HG03460 (cell line): ENCODE measurements at regions not wholly inside any gene's neighbourhood (a gene's known extent, or its start where the extent isn't known, plus 50 kb on each side); places are given as distances from the start of the nearest gene placed in this dataset.
"Not testable (repeated sequence)": the region's sequence is repeated elsewhere in the genome, so short reads cannot be mapped to it uniquely, and the experiment has no call there.

Source experiments
- ATAC-seq: cut with Tn5 transposase; IDR thresholded peaks from one replicate; pipeline ENCODE4 v1.9.1; 2021; ENCODE audit not compliant: unreplicated experiment

DNA sequence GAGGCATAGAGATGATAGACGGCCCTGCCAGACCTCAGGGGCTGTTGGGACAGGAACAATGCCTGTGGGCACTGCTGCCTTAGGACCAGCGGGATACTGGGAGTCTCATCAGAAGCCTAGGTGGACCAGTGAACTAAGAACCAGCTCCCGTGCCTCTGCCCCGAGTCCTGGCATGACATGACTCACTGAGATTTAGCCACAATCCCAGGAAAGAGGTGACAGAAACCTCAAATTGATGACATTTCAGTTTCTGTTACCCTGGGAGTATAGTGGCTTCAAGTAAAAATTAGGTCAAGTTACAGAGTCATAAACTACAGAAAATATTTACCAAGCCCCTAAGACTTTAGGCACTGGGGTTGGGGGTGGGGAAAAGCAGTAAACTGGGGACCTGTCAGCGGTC, 74.6 kb upstream of the GADD45A start:
- ATAC-seq = no peak

DNA sequence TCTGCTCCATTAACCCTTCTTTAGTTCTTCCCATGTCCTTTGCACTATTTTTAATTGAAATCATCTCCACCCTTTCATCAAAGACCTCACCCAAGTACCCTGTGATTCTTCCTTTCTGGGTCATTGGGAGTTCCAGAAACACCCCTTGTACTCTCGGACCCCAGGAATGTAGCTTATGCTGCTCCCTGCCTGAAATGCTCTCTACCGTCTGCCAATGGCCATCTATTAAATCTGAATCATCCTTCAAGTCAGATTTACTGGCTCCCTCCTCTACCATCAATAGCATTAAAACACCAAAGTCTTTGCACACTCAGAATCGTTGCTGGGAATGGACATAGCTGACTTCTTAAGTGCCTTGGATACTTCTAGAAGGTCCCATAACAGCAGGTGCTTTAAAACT, 73.2 kb upstream of the GADD45A start:
- no peak for ATAC-seq

DNA sequence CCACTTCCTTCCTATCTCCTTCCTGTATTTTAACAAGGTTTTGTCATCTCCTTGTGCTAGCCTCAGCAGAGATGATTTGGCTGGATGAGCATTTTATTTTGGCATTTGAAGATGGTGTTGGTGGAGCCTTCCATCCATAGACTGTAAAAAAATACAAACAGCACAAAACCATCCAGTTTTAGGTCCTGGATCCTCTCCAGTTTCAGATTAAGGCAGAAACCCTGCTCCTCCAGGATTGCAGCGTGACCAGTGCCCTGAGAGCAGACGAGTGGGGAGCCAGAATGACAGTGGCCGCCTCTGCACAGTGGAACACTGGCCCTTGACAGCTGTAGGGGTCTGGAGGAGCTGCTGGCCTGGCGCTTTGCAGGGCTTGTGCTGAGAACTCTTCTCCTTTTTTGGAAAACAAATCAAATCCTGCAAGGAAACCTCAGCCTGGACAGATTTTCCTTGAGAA, 72.2 kb upstream of the GADD45A start:
- ATAC-seq = no peak

DNA sequence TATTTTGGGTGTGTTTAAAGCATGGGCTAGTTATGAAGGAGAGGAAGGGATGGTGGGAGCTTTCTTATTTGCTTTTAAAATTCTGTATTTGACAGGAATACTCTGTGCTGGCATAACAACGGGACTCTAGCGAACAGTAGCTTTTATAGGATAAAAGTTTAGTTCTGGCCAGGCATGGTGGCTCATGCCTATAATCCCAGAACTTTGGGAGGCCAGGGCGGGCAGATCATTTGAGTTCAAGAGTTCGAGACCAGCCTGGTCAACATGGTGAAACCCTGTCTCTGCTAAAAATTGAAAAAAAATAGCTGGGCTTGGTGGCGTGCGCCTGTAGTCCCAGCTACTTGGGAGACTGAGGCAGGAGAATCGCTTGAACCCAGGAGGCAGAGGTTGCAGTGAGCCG, 71.5 kb upstream of the GADD45A start:
- ATAC-seq = not testable (repeated sequence)

DNA sequence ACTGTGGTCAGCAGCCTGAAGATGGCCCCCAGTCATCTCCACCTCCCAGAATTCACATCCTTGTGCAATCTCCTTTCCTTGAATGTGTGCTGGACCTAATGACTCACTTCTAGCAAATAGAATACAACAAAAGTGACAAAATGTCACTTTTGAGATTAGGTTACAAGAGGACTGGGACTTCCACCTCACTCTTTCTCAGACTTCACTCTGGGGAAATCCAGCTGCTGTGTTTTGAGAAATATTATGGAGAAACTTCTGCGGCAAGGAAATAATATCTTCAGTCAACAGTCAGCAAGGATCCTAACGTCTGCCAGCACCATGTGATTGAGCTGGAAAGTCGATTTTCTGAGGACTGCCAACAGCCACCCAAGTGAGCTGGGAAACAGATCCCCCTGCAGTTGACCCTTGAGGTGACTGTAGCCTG, 70.5 kb upstream of the GADD45A start:
- ATAC-seq = no peak

DNA sequence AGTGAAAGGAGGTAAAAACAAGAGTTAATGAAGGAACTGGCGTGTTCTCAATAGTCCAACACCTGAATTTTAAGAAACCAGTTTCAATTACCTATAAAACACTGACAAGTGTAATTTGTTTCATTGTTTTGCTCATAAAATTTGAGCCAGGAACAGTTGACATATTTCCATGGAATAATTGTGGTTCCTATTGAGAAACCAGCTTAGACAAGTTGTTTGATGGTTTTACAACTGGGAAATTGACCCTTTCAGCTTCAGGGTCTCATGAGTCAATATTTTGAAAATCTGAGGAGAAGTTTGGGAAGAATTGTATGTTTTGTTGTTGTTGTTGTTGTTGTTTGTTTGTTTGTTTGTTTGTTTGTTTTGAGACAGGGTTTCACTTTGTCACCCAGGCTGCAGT, 69.1 kb upstream of the GADD45A start:
- ATAC-seq = no peak

DNA sequence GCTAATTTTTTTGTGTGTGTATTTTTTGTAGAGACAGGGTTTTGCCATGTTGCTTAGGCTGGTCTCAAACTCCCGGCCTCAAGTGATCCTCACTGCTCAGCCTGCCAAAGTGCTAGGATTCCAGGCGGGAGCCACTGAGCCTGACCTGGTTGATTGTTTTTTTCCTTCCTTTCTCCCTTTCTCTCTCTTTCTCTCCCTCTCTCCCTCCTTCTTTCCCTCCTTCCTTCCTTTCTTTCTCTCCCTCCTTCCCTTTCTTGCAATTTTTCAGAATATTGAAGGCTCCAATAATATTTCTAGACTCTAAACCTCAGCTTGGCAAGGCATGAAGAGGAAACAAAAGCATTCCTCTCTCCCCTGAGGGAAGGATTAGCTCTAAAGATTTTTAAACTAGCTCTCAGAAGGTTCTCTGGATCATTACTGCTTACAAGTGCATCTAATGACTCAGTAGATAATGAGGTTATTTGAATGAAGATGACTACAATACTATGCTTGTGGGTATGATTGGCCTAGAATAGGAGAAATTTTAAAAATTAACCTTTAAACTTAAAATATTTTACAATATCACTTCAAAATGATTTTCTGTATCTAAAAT, 68.5 kb upstream of the GADD45A start:
- ATAC-seq = no peak

DNA sequence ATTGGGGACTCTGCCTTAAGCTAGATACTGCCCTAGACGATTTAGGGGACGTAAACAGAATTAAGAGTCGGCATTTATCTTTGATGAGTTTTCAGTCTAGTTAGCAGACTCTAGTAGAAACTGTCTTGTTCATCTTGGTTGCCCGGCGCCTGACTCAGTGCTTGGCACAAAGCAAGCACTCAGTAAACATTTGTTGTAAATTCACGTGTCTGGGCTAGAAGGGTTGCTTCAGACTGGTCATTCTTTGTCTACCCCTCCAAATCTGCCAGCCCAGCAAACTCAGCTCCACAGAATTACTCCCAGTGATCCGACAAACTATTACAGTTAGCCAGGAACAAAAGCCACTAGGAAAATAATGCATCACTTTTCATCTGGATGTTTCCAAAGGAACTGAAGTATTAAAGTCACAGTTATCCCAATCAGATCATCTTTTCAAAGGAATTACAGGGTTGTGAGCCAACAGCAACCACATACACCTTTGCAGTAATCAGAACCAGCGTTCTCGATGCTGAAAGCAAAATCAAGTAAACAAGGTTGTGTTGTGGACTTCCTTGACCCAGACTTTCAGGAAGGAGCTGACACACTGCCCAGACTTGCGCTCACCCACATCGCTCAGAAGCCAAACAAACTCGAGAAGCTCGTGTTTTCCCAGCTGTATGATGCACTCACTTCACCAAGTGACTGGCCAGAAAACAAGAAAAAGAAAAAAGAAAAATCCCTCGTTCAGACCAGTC, 66.5 kb upstream of the GADD45A start:
- no peak for ATAC-seq

DNA sequence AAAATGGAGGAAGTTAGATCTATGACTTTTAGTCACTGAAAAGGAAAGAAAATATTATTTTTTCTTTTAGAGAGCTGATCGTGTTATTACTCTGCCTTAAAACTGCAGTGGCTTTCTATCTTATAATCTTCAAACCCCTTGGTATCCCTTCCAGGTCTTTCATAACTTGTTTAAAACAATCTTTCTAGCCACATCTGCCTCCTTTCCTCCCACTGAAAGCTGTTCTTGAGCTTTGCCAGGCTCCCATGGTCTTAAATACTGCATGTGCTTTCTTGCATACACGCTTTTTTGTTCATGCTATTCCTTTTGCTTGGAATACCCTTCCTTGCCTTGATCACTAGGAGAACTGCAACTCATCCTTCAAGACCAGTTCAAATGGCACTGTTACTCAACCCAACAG, 65.9 kb upstream of the GADD45A start:
- ATAC-seq = no peak

DNA sequence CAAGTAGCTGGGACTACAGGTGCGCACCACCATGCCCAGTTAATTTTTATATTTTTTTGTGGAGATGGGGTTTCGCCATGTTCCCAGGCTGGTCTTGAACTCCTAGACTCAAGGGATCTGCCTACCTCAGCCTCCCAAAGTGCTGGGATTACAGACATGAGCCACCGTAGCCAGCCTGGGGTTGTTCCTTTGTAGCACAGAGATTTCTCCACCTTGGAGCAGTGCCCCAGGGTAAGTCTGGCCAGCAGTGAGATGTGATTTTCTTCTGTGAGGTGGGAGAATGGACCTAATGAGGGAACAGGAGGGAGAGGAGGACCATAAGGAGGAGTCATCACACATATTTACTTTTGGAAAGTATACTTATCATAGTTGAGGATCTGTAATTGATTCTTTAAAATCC, 61.1 kb upstream of the GADD45A start:
- ATAC-seq = no peak

DNA sequence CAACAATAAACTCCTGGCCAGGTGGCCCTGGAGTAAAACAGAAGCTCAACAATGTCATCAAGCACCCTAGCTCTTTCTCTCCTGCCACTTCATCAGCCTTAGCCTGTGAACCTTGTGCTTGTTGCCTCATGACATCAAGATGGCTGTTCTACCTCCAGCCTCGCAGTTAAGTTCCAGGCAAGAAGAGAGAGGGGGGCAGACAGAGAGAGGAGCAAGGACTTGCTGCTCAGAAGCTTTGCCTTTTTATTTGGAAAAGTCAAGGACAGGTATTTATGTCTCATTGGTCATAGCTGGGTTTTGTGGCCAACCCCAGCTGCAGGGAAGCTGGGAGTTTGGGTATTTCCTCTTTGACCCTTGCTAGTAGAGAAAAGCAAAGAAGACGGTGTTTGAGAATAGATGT, 60.3 kb upstream of the GADD45A start:
- ATAC-seq = no peak

DNA sequence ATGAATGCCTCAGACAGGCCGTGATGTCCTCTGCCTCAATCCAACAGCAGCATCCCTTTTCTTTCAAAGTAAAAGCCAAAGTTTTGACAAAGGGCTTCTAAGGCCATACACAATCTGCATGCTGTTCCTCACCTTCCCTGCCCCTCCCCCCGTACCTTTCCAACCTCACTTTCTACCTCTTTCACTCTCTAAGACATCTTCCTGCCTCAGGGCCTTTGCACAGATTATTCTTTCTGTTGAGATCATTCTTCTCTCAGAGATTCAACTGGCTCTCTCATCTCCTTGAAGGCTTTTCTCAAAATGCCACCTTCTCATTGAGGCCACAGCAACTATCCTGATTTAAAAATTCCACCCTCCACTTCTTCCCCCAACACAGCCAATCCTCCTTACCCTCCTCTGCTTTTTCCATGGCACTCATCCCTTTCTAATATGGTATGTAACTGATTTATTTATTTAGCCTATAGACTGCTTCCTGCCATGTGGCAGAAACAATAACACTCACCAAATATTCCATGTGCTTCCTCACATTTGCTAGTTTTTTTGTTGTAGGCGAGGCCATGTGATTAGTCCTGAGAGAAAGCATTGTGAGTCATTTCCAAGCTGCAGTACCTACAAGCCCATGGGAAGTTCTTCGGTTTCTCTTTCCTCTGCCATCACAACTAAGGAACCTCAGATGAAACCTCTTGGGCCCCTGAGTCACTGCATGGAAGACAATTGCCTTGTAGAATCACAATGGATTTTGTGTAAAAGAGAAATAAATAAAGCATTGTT, 58.7 kb upstream of the GADD45A start:
- ATAC-seq = no peak

DNA sequence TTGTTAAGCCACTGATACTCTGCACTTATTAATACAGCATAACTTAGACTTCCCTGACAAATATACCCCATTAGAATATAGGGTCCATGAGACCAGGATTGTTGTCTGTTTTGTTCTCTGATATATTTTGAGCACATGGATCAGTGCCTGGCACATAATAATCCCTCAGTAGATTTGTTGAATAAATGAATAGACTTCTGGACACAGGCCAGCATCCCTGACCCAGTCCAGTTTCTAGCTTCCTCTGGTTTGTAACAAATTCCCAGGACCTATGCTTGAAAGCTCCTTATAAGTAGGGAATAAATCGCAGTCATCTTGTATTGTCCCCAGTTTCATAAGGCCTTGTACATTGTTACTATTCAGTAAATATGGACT, 58.2 kb upstream of the GADD45A start:
- ATAC-seq = no peak

DNA sequence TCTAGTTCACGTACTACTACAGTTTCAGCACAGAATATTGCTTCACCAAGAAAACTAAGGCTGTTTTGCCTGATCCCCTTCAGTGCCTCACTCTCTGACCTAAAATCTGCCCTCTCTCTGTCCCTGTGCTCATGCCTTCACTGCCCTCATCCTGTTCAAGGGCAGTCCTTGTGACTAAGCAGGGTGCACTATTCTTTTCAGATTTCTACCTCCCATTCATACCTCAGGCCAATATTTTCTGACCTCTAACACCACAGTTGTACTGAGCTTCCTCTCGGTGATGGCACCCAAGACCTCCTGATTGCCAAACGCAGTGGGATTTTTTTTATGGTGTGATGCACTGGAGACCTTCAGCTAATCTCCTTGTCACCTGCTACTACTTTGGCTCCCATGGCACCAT, 57.7 kb upstream of the GADD45A start:
- no peak for ATAC-seq

DNA sequence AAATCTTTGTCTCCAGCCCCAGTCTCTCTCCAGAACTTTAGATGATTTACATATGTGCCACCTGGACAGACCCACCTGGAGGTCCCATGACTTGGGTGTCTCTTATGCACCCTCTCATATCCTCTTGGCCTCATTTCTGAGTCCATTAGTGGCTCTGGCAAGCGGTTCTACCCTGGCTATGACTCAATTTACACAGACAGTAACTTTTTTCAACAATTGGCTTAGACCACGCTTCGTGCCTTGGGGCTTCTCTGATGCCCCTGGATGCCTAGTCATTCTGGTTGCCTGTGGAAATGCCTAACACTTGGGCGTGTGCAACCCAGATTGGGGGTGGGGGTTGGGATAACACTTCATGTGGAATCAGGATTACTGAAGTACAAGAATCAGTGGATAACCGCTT, 57.1 kb upstream of the GADD45A start:
- no peak for ATAC-seq

DNA sequence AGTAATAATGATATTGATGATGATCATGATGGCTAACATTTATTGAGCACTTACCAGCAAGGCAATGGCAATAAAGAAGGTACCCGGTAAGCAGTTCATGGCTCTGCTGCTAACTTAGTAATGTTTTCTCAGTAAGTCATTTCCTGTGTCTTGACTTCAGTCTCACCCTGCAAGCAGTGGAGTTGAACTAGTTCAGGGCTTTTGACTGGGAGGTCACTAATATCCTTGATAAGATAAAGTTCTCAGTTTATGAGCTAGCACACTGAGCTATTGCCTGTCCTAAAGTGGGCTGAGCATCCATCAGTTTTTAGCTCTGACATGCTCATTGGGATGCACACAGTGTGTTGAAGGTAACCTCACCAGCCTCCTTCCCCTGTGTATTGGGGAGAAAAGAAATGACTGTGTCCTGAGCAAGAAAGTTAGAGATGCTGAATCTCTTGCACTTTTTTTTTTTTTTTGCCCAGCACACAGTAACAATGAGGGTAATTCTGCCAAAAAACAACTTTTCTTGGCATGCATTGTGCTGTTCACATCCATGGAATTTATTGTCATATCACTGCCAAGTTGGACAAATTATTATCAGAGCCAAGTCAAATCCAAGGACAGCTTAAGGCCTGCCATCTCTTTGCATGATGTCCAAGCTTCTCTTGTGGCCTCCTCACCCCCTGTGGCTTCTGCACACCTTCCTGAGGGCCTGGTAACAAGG, 55.5 kb upstream of the GADD45A start:
- ATAC-seq = no peak

DNA sequence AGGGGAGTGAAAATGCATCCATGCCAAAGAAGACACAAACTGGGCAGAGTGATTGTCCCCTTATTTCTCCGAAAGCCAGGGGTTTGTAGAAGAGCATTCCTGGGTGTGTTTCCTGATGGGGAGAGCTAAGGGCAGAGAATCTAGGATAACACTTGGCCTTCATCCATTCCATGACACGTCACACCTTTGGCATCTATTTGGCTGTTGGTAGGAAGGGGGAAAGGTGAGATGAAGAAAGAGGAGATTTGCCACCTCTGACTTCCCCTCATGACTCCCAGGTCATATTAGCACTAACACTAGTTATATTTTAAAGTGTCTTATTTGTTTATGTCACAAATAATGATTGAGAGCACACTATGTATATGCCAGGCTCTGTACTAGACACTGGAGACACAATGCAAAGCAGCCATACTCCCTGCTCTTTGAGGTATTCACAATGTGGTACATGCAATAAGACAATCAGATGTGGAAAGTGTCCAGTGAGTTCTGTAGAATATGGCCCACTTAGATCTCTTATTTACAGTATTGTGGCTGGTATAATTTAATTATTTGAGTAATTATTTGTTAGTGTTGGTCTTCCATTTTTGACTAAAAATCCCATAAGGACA, 54.5 kb upstream of the GADD45A start:
- ATAC-seq = no peak

DNA sequence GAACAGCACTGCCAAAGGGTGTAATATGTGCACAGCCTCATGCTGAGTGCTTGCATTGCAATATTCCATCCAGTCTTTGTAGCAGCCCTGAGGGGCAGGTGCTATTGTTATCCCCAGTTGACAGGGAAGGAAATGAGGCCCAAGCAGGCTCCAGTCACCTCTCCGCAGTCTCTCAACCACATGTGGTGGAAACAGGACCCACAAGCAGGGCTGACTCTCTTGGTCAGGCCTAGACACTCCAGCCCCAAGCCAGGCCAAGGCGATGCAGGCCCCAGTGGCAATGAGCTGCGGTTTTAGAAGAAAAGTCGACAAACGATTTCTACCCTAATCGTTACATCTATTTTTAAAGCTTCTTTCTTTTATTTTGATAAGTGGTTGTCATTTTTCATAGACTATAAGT, 52.6 kb upstream of the GADD45A start:
- ATAC-seq = no peak

DNA sequence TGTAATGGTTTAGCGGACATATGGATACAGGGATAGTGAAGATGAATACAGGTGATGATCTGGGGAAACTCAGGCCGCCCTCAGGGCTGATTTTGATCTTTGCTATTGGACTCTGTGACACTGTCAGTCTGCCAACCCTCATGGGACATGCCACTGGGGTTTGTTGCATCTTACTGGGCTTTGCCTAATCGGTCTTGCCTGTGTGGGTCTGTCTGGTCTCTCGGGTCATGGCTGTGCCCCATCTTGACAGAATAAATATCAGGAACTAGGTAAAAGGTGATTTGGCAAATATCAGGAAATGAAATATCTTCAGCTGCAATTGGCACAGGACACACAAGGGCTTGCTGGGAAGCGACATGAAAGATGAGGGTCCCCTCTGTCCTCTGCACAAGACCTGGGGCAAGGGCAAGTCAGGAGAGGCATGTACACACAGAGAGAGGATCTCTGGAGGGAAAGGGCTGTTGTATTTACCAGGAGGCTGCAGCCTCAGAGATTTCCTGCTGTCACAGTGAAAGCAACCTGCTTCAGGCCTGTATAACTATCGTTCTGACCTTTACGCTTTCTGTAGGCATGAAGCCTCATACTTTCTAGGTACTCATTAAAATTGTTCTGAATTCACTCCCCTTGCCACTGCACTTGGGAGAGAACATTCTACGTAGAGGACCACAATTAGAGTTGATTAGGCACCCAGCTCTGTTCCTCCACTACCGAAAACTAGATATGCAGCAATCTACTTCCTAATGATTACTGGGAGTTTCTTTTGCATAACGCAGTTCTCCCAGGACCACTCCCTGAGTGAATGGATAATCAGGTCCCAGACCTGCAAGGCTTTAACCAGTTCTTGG, 52.0 kb upstream of the GADD45A start:
- ATAC-seq = no peak

DNA sequence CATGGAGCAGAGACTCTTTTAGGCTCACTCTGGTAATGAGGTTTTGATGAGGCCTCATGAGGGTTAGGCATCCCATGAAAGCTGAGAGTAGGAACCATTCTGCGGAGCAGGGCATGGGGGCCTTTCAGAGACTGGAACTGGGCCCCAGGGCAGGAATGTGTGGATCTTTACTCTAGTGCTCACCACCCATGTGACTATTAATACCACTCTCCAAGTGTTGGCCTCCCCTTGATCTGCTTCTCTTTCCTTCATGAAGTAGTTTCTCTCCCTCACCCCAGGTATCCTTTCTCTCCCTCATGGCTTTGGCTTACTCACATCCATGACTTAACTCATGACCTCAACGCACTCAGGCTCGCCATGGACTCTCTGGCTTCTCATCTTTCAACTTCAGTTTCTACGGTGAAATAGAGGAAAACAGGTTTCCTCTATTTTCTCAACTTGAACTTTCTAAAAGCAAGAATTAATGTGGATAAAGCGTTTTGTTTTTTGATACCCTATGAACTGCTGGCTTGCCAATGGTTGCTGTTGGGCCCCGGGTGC, 50.5 kb upstream of the GADD45A start:
- ATAC-seq = no peak
